Esophagus muscularis mucosa (tissue), 4 donors: ENCODE measurements at regions not wholly inside any gene's neighbourhood (a gene's known extent, or its start where the extent isn't known, plus 50 kb on each side); places are given as distances from the start of the nearest gene placed in this dataset.

Experiments used
- DNase-seq: peaks from one replicate; pipeline ENCODE4 v3.0.0-alpha.2; 2017; ENCODE audit errors: extremely low spot score
- H3K27ac ChIP-seq, 4 donors: fragments of 200-600 bp; sonication (generic); replicated peaks in 1 of 4; 1 replicate in 3 of 4; 2 replicates in 1 of 4; pipeline ENCODE4 v1.5.1; 2016 to 2019; ENCODE audit warnings: mild to moderate bottlenecking in 1 of 4
- H3K27me3 ChIP-seq, 4 donors: fragments of 200-600 bp; sonication (generic); one replicate each; pipeline versions ENCODE4 v1.5.1 to v1.6.0; 2016 to 2019
- H3K36me3 ChIP-seq, 4 donors: fragments of 200-600 bp; sonication (generic); one replicate each; pipeline ENCODE4 v1.5.1; 2016 to 2019
- H3K4me1 ChIP-seq, 4 donors: fragments of 200-600 bp; sonication (generic); one replicate each; pipeline ENCODE4 v1.5.1; 2016 to 2019
- H3K4me3 ChIP-seq, 4 donors: fragments of 200-600 bp; sonication (generic); 1 replicate in 2 of 4; 2 replicates in 2 of 4; pipeline ENCODE4 v1.5.1; 2016 to 2019; ENCODE audit warnings: mild to moderate bottlenecking in 4 of 4, moderate library complexity in 1 of 4
- H3K9me3 ChIP-seq, 4 donors: fragments of 200-600 bp; sonication (generic); 1 replicate in 3 of 4; 2 replicates in 1 of 4; pipeline ENCODE4 v1.5.1; 2016 to 2019
- EP300 ChIP-seq: sonication (generic); formaldehyde crosslinking; IDR thresholded peaks from one replicate; pipeline ENCODE4 v1.6.1; 2017; ENCODE audit warnings: antibody characterized with exemption
- POLR2A ChIP-seq: fragments of 450-650 bp; IDR thresholded peaks from one replicate; pipeline ENCODE4 v1.6.1; 2017; ENCODE audit warnings: antibody characterized with exemption, moderate library complexity, mild to moderate bottlenecking, low read depth
- POLR2AphosphoS5 ChIP-seq, 2 donors: sonication (generic); formaldehyde crosslinking; IDR thresholded peaks; one replicate each; pipeline ENCODE4 v1.6.1; 2017; ENCODE audit warnings: antibody characterized with exemption in 2 of 2
- WGBS: methylation state at CpG from one replicate; pipeline ENCODE4 v1.1.5; 2018; 5-methylcytosine and 5-hydroxymethylcytosine counted together
- intact Hi-C: fragments of 100-400 bp; cut with DNase I; formaldehyde crosslinking; loops from one replicate; pipeline ENCODE4 v1.15.1; 2023
- TF ChIP-seq, protein P1 (sequence below), 3 experiments: fragments of 200-600 bp in 2 of 3; fragments of 450-650 bp in 1 of 3; sonication (generic) in 2 of 3; IDR thresholded peaks; one replicate each; pipeline ENCODE4 v1.5.1; 2017 to 2019; ENCODE audit warnings: antibody characterized with exemption in 3 of 3, mild to moderate bottlenecking in 2 of 3, moderate library complexity in 1 of 3

DNA sequence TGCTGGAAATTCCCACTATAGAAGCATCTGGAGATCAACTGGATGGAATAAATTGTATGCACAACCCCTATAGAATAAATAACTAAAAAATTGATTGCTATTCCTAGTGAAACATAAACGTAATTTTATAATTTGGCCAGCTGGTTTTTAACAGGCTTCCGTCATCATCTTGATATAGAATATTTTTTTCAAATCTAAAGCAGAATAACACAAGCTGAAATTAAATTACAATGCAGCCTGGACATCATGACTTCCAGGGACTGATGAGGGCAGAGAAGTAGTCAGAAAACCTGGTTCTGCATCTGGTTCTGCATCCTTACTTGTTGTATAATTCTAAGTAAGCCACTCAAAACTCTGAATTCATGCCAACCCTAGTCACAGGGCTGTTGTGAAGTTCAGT lies 146.1 kb downstream of the MEX3B start:
- TF ChIP-seq, protein P1, sequence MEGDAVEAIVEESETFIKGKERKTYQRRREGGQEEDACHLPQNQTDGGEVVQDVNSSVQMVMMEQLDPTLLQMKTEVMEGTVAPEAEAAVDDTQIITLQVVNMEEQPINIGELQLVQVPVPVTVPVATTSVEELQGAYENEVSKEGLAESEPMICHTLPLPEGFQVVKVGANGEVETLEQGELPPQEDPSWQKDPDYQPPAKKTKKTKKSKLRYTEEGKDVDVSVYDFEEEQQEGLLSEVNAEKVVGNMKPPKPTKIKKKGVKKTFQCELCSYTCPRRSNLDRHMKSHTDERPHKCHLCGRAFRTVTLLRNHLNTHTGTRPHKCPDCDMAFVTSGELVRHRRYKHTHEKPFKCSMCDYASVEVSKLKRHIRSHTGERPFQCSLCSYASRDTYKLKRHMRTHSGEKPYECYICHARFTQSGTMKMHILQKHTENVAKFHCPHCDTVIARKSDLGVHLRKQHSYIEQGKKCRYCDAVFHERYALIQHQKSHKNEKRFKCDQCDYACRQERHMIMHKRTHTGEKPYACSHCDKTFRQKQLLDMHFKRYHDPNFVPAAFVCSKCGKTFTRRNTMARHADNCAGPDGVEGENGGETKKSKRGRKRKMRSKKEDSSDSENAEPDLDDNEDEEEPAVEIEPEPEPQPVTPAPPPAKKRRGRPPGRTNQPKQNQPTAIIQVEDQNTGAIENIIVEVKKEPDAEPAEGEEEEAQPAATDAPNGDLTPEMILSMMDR (IDR thresholded peaks at IDR 0.05): no peak
- TF ChIP-seq POLR2A (no peak), EP300 (no peak), POLR2AphosphoS5 (IDR thresholded peaks at IDR 0.05) (no peak)
- Histone ChIP-seq H3K27me3 (no peaks in the 10 kb centered on the region), H3K4me1 (peaks cover 0 to 18% (median 12%) of the 10 kb centered on the region in 4 donors), H3K36me3 (no peaks in the 10 kb centered on the region), H3K27ac (no peak overlapping the region), H3K9me3 (no peaks in the 10 kb centered on the region), H3K4me3 (no peak overlapping the region)
- DNase-seq: no peak
- intact Hi-C loops: no loop called here
- 63% methylated on average over 2 of the region's 2 CpGs for WGBS

DNA sequence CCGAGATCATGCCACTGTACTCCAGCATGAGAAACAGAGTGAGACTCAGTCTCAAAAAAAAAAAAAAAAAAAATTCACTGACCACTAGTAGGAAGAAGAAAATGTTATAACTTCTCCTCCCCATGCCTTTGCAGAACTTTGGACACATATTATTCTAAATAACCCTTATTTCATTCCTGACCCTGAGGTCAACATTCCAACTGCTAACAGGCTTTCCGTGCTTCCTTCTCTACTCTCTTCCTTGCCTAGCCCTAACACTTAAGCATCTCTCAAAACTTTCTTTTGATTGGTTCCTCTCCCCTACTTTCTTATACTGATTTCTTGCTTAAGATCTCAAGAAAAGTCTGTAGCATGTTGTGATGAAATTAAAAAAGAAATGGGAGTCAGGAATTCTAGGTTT lies 146.8 kb downstream of the MEX3B start:
- intact Hi-C loops: no loop called here
- no peak overlapping the region for H3K27ac ChIP-seq
- no peaks in the 10 kb centered on the region for H3K36me3 ChIP-seq
- no peaks in the 10 kb centered on the region for H3K27me3 ChIP-seq
- 89% methylated on average over 2 of the region's 2 CpGs for WGBS
- peaks cover 0 to 18% (median 12%) of the 10 kb centered on the region in 4 donors for H3K4me1 ChIP-seq
- TF ChIP-seq POLR2AphosphoS5 (IDR thresholded peaks at IDR 0.05): no peak
- TF ChIP-seq, protein P1 (IDR thresholded peaks at IDR 0.05): no peak
- no peak for TF ChIP-seq EP300
- TF ChIP-seq POLR2A: no peak
- no peaks in the 10 kb centered on the region for H3K9me3 ChIP-seq
- H3K4me3 ChIP-seq: no peak overlapping the region
- DNase-seq: no peak

DNA sequence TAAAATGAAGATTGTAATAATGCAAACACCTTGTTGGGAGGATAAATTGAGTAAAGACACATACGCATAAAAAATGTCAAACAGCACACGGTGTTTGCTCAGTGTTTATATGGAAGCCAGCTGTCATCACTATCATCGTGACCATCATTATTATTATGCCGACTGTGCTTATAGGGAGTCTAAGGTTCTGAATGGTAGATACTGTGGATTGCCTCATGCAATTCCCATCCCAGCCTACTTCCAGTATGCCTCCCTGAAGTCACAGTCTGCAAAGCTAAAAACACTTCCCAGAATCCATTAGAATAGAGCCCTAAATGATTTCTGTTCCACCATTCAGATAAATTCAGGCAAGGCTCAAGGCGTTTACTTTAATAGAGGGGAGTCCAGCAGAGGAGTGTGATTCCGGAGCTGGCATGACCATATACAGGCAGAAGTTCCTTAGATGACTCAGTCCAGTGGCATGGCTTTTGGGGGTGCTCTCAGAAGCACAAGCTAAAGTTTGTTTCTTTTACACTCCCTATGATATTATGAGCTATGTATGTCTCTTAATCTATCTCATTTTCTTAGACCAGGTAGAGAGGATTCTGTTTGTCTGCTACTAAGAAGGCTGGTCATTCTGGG lies 148.7 kb downstream of the MEX3B start:
- intact Hi-C loops: no loop called here
- no peaks in the 10 kb centered on the region for H3K27me3 ChIP-seq
- H3K36me3 ChIP-seq: no peaks in the 10 kb centered on the region
- DNase-seq: peak; percentile 50
- H3K9me3 ChIP-seq: no peaks in the 10 kb centered on the region
- no peak for TF ChIP-seq EP300
- TF ChIP-seq POLR2AphosphoS5 (IDR thresholded peaks at IDR 0.05): peak in 1 of 2 donors; percentile 18
- H3K27ac ChIP-seq: peak overlapping the region; percentile 9 to 52 (median 42)
- WGBS: 49% methylated on average over 6 of the region's 6 CpGs
- H3K4me1 ChIP-seq: peaks cover 0 to 22% (median 12%) of the 10 kb centered on the region in 4 donors
- H3K4me3 ChIP-seq: no peak overlapping the region

DNA sequence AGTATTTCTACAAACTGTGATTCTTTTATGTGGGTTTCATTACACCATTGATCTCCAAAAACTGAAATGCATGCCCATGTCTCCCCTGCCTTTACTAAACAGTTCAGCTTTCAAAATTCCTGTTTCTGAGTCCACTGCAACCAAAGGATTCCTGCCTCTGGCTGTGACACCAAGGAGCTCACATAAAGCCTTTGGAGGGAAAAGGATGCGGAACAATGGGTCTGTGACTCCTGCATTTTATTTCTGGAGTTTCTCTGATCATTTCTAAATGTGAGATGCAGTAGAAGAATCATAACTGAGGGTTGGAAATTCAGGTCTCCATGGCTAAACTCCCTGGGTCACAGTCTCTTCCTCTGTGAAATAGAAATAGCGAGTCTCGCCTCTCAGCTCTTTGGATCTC lies 149.5 kb downstream of the MEX3B start:
- no peaks in the 10 kb centered on the region for H3K9me3 ChIP-seq
- TF ChIP-seq, protein P1 (IDR thresholded peaks at IDR 0.05): no peak
- TF ChIP-seq POLR2A (no peak), POLR2AphosphoS5 (IDR thresholded peaks at IDR 0.05) (no peak), EP300 (no peak)
- DNase-seq: peak; percentile 70
- no peaks in the 10 kb centered on the region for H3K27me3 ChIP-seq
- no peaks in the 10 kb centered on the region for H3K36me3 ChIP-seq
- peak overlapping the region in 1 of 4 donors; percentile 11 for H3K27ac ChIP-seq
- peaks cover 0 to 22% (median 12%) of the 10 kb centered on the region in 4 donors for H3K4me1 ChIP-seq
- WGBS: 88% methylated on average over 3 of the region's 3 CpGs
- intact Hi-C loops: no loop called here
- no peak overlapping the region for H3K4me3 ChIP-seq

DNA sequence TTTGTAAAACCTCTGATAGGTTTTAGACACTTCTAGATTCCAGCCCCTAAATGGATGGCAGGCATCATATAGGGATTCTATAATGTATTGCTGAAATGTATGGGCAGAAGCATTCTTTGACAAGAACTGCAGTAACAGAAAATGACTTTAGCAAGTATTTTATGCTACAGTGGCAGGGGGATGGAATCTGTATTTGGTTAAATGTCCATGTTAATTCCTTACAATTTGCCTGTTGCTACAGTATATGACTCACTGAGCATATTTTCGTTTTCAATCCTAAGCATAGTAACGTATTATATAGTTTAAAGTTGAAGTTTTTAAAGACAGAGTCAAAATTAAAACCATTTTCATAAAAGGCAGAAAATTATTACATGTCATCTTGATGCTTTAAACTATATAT lies 150.1 kb downstream of the MEX3B start:
- Histone ChIP-seq H3K4me3 (no peak overlapping the region), H3K4me1 (peaks cover 0 to 22% (median 12%) of the 10 kb centered on the region in 4 donors), H3K36me3 (no peaks in the 10 kb centered on the region), H3K9me3 (no peaks in the 10 kb centered on the region), H3K27me3 (no peaks in the 10 kb centered on the region), H3K27ac (no peak overlapping the region)
- no peak for TF ChIP-seq EP300
- TF ChIP-seq, protein P1 (IDR thresholded peaks at IDR 0.05): no peak
- intact Hi-C loops: no loop called here
- 76% methylated on average over 2 of the region's 2 CpGs for WGBS
- DNase-seq: no peak
